HFFc6 (cell line): ENCODE measurements at regions not wholly inside any gene's neighbourhood (a gene's known extent, or its start where the extent isn't known, plus 50 kb on each side); places are given as distances from the start of the nearest gene placed in this dataset.

Experiments
- DNase-seq: peaks from one replicate; pipeline ENCODE4 v3.0.0-alpha.2; 2018
- H3K27ac Mint-ChIP-seq: 2 replicates; pipeline ENCODE4 v1.8.0; 2020; ENCODE audit warnings: mild to moderate bottlenecking, mixed read lengths
- H3K27me3 Mint-ChIP-seq: 2 replicates; pipeline ENCODE4 v1.8.0; 2021; ENCODE audit warnings: mild to moderate bottlenecking, moderate library complexity, mixed read lengths; ENCODE audit not compliant: insufficient read depth
- H3K36me3 Mint-ChIP-seq: 2 replicates; pipeline ENCODE4 v1.8.0; 2021; ENCODE audit warnings: low read depth, mixed read lengths
- H3K4me1 Mint-ChIP-seq: 2 replicates; pipeline ENCODE4 v1.8.0; 2020; ENCODE audit warnings: low read depth, mixed read lengths
- H3K4me3 Mint-ChIP-seq: 2 replicates; pipeline ENCODE4 v1.8.0; 2020; ENCODE audit warnings: mild to moderate bottlenecking, moderate library complexity, mixed read lengths
- H3K9me3 Mint-ChIP-seq: 2 replicates; pipeline ENCODE4 v1.8.0; 2020; ENCODE audit warnings: mild to moderate bottlenecking, mixed read lengths
- TF ChIP-seq, protein P1 (sequence below): fragments of 200-600 bp; sonication (generic); IDR thresholded peaks from 2 replicates; pipeline ENCODE4 v1.5.0; 2021; ENCODE audit warnings: antibody characterized with exemption, mild to moderate bottlenecking

DNA sequence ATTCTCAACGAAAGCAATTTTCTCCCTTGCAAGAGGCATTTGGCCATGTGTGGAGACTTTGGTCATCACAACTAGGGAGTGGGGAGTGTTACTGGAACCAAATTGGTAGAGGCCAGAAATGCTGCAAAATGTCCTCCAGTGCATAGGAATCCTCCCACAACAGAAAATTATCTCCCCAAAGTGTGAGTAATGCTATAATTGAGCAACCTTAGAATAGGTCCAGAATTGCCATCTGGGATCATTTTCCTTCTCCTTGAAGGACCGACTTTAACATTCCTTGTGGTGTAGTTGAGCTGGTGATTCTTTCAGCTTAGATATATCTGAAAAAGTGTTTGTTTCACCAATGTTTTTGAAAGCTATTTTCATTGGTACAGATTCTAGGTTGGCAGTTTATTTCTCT, 111.2 kb upstream of the SMIM21 start:
- peak; percentile 79 for DNase-seq
- H3K36me3 Mint-ChIP-seq, result no peaks in the 10 kb centered on the region
- H3K27me3 Mint-ChIP-seq, result peaks cover 2% of the 10 kb centered on the region; the same call in 1 of the 2 replicates
- H3K9me3 Mint-ChIP-seq, result no peaks in the 10 kb centered on the region
- H3K4me1 Mint-ChIP-seq, result peaks cover 14% of the 10 kb centered on the region
- TF ChIP-seq, protein P1, sequence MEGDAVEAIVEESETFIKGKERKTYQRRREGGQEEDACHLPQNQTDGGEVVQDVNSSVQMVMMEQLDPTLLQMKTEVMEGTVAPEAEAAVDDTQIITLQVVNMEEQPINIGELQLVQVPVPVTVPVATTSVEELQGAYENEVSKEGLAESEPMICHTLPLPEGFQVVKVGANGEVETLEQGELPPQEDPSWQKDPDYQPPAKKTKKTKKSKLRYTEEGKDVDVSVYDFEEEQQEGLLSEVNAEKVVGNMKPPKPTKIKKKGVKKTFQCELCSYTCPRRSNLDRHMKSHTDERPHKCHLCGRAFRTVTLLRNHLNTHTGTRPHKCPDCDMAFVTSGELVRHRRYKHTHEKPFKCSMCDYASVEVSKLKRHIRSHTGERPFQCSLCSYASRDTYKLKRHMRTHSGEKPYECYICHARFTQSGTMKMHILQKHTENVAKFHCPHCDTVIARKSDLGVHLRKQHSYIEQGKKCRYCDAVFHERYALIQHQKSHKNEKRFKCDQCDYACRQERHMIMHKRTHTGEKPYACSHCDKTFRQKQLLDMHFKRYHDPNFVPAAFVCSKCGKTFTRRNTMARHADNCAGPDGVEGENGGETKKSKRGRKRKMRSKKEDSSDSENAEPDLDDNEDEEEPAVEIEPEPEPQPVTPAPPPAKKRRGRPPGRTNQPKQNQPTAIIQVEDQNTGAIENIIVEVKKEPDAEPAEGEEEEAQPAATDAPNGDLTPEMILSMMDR, result no peak
- no peak overlapping the region for H3K27ac Mint-ChIP-seq
- H3K4me3 Mint-ChIP-seq, result peak overlapping the region; percentile 3; the same call in 1 of the 2 replicates

DNA sequence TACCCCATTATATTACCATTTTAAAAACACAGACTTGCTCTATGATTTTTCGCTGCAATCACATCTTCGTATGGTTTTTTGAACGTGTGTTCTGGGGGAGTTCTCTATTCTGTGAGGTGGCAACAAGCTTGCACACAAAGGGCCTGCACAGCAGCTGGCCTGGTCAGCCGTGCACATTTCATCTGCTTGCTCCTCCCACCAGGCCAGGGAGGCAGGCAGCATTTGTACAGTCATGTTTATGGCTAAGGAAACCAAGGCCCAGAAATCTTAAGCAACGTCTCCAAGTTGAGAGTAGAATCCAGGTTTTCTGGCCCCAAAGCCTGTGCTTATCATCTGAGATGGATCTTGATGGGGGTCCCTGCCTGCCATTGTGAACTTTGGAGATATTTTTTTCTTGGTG, 106.4 kb upstream of the SMIM21 start:
- Mint-ChIP-seq H3K36me3 (no peaks in the 10 kb centered on the region), H3K4me3 (no peak overlapping the region), H3K9me3 (no peaks in the 10 kb centered on the region), H3K27me3 (peaks cover 4% of the 10 kb centered on the region), H3K27ac (no peak overlapping the region), H3K4me1 (peaks cover 26% of the 10 kb centered on the region)
- no peak for DNase-seq
- TF ChIP-seq, protein P1, result no peak

GRCh38 chr18:75533209-75533608, 105.7 kb upstream of the SMIM21 start:
- H3K27ac Mint-ChIP-seq, result no peak overlapping the region
- no peaks in the 10 kb centered on the region for H3K9me3 Mint-ChIP-seq
- peaks cover 4% of the 10 kb centered on the region for H3K27me3 Mint-ChIP-seq
- peaks cover 20% of the 10 kb centered on the region for H3K4me1 Mint-ChIP-seq
- no peak for DNase-seq
- H3K36me3 Mint-ChIP-seq, result no peaks in the 10 kb centered on the region
- no peak overlapping the region for H3K4me3 Mint-ChIP-seq
- TF ChIP-seq, protein P1, result no peak

GRCh38 chr18:75531851-75532459, 104.5 kb upstream of the SMIM21 start:
- TF ChIP-seq, protein P1, result no peak
- no peaks in the 10 kb centered on the region for H3K36me3 Mint-ChIP-seq
- peaks cover 20% of the 10 kb centered on the region for H3K4me1 Mint-ChIP-seq
- no peaks in the 10 kb centered on the region for H3K9me3 Mint-ChIP-seq
- H3K27me3 Mint-ChIP-seq, result peaks cover 11% of the 10 kb centered on the region
- DNase-seq, result no peak
- no peak overlapping the region for H3K27ac Mint-ChIP-seq
- H3K4me3 Mint-ChIP-seq, result no peak overlapping the region

DNA sequence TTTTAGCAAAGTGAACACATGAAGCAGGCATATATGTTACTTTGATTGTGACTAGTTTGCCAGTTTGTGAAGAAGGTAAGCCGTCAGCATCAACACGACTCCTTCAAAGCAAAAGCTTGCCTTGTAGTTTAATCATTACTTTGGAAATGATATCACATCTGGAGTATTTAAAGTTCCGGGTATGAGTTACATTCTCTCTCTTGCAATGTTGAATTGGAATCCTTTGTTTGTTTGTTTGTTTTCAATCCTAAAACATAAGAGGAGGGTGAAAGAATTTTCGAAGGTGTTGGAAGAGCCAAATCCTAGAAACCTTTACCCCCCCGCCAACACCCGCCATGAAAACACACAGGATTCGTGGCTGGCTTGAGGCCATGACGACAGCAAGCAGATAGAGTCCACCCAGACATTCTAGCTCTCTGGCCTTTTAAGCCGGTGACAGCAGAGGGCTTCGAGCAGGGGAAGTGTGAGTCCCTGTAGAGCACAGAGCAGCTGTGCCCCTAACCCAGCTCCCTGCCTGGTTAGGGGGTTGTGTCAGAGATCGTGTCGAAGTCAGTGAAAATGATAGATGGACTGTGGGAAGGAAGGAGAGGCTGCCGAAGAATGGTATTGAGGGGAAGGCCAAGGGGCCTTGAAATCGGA, 103.8 kb upstream of the SMIM21 start:
- TF ChIP-seq, protein P1, result no peak
- DNase-seq, result no peak
- Mint-ChIP-seq H3K36me3 (no peaks in the 10 kb centered on the region), H3K4me1 (peaks cover 20% of the 10 kb centered on the region), H3K9me3 (no peaks in the 10 kb centered on the region), H3K27me3 (peaks cover 13% of the 10 kb centered on the region), H3K4me3 (no peak overlapping the region), H3K27ac (no peak overlapping the region)
